GM10248 (cell line): ENCODE measurements at regions not wholly inside any gene's neighbourhood (a gene's known extent, or its start where the extent isn't known, plus 50 kb on each side); places are given as distances from the start of the nearest gene placed in this dataset.

Experiments
- CTCF ChIA-PET: fragments of 300-600 bp; sonication (Branson Sonifier 250); formaldehyde crosslinking; extraction: SDS; loops from one replicate; lab custom pipeline; 2021; ENCODE audit warnings: antibody characterized with exemption; lab: Yijun Ruan, JAX
- POLR2A ChIA-PET: fragments of 350-650 bp; sonication (Branson Sonifier 250); formaldehyde crosslinking; extraction: SDS; loops from one replicate; lab custom pipeline; 2020; ENCODE audit warnings: antibody characterized with exemption; lab: Yijun Ruan, JAX
- DNase-seq: peaks from one replicate; pipeline ENCODE4 v3.0.0; 2012; ENCODE audit errors: extremely low spot score
- TF ChIP-seq, protein P1 (sequence below): IDR thresholded peaks from 2 replicates; pipeline ENCODE4 v1.5.1; 2012; ENCODE audit warnings: mild to moderate bottlenecking, low read depth; ENCODE audit errors: extremely low read depth, missing control alignments, control extremely low read depth

GRCh38 chr13:95502216-95502615 is 50.3 kb upstream of the CLDN10 start:
- CTCF ChIA-PET = interaction anchor here (1.1 to 1.7 kb wide), 4 partner anchors 9 to 24 kb away, joined by 3 to 4 read pairs (median 3); no protein-coding TSS in a partner anchor
- POLR2A ChIA-PET = no interaction called here

More at GRCh38 chr13:95502216-95502615, 50.3 kb upstream of the CLDN10 start:
- DNase-seq = no peak
- TF ChIP-seq, protein P1, sequence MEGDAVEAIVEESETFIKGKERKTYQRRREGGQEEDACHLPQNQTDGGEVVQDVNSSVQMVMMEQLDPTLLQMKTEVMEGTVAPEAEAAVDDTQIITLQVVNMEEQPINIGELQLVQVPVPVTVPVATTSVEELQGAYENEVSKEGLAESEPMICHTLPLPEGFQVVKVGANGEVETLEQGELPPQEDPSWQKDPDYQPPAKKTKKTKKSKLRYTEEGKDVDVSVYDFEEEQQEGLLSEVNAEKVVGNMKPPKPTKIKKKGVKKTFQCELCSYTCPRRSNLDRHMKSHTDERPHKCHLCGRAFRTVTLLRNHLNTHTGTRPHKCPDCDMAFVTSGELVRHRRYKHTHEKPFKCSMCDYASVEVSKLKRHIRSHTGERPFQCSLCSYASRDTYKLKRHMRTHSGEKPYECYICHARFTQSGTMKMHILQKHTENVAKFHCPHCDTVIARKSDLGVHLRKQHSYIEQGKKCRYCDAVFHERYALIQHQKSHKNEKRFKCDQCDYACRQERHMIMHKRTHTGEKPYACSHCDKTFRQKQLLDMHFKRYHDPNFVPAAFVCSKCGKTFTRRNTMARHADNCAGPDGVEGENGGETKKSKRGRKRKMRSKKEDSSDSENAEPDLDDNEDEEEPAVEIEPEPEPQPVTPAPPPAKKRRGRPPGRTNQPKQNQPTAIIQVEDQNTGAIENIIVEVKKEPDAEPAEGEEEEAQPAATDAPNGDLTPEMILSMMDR = no peak
